Right renal cortex interstitium (tissue), 3 donors: ENCODE measurements at regions not wholly inside any gene's neighbourhood (a gene's known extent, or its start where the extent isn't known, plus 50 kb on each side); places are given as distances from the start of the nearest gene placed in this dataset.
"Not testable (repeated sequence)": the region's sequence is repeated elsewhere in the genome, so short reads cannot be mapped to it uniquely, and the experiment has no call there.

ENCODE experiments used
- DNase-seq, 3 donors: peaks; one replicate each; pipeline ENCODE4 v3.0.0-alpha.2; 2013; ENCODE audit warnings: low read depth in 3 of 3, low spot score in 2 of 3

- no peak for DNase-seq
These were observed 1107.4 kb upstream of the SEL1L start for GRCh38 chr14:82641050-82641540.

- DNase-seq, result peak in 1 of 3 donors; percentile 6
These were observed 1108.8 kb upstream of the SEL1L start for GRCh38 chr14:82642425-82642824.

- DNase-seq, result no peak
These were observed 1113.6 kb upstream of the SEL1L start for GRCh38 chr14:82647088-82647810.

- no peak for DNase-seq
These were observed 1122.1 kb upstream of the SEL1L start for GRCh38 chr14:82655770-82656169.

GRCh38 chr14:82657186-82657675 lies 1123.6 kb upstream of the SEL1L start:
- no peak for DNase-seq

- no peak for DNase-seq
These were observed 1127.6 kb upstream of the SEL1L start for GRCh38 chr14:82661258-82661657.

GRCh38 chr14:82667006-82667405 lies 1133.4 kb upstream of the SEL1L start:
- DNase-seq, result no peak

- no peak for DNase-seq
These were observed 1133.8 kb upstream of the SEL1L start for GRCh38 chr14:82667501-82667900.

- no peak for DNase-seq
These were observed 1142.8 kb upstream of the SEL1L start for GRCh38 chr14:82676403-82676802.

- no peak for DNase-seq
These were observed 1156.3 kb upstream of the SEL1L start for GRCh38 chr14:82689948-82690347.

- DNase-seq, result not testable (repeated sequence)
These were observed 1157.5 kb upstream of the SEL1L start for GRCh38 chr14:82691191-82691590.

GRCh38 chr14:82694820-82695219 lies 1161.2 kb upstream of the SEL1L start:
- no peak for DNase-seq

GRCh38 chr14:82704218-82704617 lies 1170.6 kb upstream of the SEL1L start:
- no peak for DNase-seq

GRCh38 chr14:82710267-82710841 lies 1176.7 kb upstream of the SEL1L start:
- DNase-seq, result peak; percentile 41 to 69 (median 45)

- DNase-seq, result no peak
These were observed 1186.0 kb upstream of the SEL1L start for GRCh38 chr14:82719617-82720016.

GRCh38 chr14:82720431-82720830 lies 1186.8 kb upstream of the SEL1L start:
- no peak for DNase-seq

GRCh38 chr14:82720946-82721345 lies 1187.3 kb upstream of the SEL1L start:
- DNase-seq, result no peak

- no peak for DNase-seq
These were observed 1190.7 kb upstream of the SEL1L start for GRCh38 chr14:82724316-82724715.

GRCh38 chr14:82725213-82725612 lies 1191.6 kb upstream of the SEL1L start:
- DNase-seq, result no peak

GRCh38 chr14:82731526-82731925 lies 1197.9 kb upstream of the SEL1L start:
- no peak for DNase-seq

GRCh38 chr14:82740547-82740946 lies 1206.9 kb upstream of the SEL1L start:
- no peak for DNase-seq

GRCh38 chr14:82755476-82755875 lies 1221.8 kb upstream of the SEL1L start:
- DNase-seq, result no peak
